Spleen (tissue), 7 donors: ENCODE measurements at regions not wholly inside any gene's neighbourhood (a gene's known extent, or its start where the extent isn't known, plus 50 kb on each side); places are given as distances from the start of the nearest gene placed in this dataset.

ENCODE experiments used
- POLR2A ChIP-seq, 3 donors: fragments of 450-650 bp; IDR thresholded peaks; one replicate each; pipeline ENCODE4 v1.5.1; 2017; ENCODE audit warnings: antibody characterized with exemption in 3 of 3, mild to moderate bottlenecking in 1 of 3
- POLR2AphosphoS5 ChIP-seq, 3 donors: sonication (generic); formaldehyde crosslinking; IDR thresholded peaks; one replicate each; pipeline ENCODE4 v1.5.1; 2017; ENCODE audit warnings: antibody characterized with exemption in 3 of 3
- TF ChIP-seq, protein P1 (sequence below), 11 experiments: fragments of 200-600 bp in 7 of 11; fragments of 450-650 bp in 4 of 11; sonication (generic) in 4 of 11; IDR thresholded peaks in 8 of 11; conservative IDR thresholded peaks in 3 of 11; 1 replicate in 7 of 11; 2 replicates in 4 of 11; pipeline versions ENCODE4 v1.4.0 to v1.8.0; 2016 to 2021; ENCODE audit warnings: antibody characterized with exemption in 11 of 11, inconsistent platforms in 4 of 11, mild to moderate bottlenecking in 1 of 11
- donor health status: DM: no; HTN: no; CAD: no; lungs with moderate emphysema.
- donor health status: DM: no; HTN: no; CAD: no.
- donor health status: DM: no; HTN: no; CAD: no.

DNA sequence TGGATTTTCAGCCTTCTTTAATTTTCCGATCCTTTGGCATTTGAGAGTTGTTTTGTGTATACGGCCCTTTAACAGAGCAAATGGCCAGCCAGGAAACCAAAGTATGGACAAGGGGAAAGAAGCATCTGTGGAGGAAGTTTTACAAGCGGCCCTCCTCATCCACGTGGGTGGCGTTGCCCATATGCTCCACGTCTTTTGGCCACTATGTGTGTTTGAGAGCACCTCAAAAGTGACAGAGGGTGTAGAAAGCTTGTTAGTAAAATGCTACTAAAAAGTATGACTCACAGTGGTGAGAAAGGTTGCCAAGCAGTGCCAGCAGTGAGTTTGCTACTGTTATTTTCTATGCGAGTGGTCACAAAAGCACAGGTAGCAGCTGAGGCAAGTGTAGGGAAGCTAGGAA is 451.8 kb upstream of the NPAP1 start:
- TF ChIP-seq POLR2AphosphoS5 (IDR thresholded peaks at IDR 0.05) (no peak), POLR2A (IDR thresholded peaks at IDR 0.05) (no peak)
- TF ChIP-seq, protein P1, sequence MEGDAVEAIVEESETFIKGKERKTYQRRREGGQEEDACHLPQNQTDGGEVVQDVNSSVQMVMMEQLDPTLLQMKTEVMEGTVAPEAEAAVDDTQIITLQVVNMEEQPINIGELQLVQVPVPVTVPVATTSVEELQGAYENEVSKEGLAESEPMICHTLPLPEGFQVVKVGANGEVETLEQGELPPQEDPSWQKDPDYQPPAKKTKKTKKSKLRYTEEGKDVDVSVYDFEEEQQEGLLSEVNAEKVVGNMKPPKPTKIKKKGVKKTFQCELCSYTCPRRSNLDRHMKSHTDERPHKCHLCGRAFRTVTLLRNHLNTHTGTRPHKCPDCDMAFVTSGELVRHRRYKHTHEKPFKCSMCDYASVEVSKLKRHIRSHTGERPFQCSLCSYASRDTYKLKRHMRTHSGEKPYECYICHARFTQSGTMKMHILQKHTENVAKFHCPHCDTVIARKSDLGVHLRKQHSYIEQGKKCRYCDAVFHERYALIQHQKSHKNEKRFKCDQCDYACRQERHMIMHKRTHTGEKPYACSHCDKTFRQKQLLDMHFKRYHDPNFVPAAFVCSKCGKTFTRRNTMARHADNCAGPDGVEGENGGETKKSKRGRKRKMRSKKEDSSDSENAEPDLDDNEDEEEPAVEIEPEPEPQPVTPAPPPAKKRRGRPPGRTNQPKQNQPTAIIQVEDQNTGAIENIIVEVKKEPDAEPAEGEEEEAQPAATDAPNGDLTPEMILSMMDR (IDR thresholded peaks at IDR 0.05 in 8 of 11, conservative IDR thresholded peaks at IDR 0.05 in 3 of 11): no peak
